H1 (cell line): ENCODE measurements at regions not wholly inside any gene's neighbourhood (a gene's known extent, or its start where the extent isn't known, plus 50 kb on each side); places are given as distances from the start of the nearest gene placed in this dataset.

Source experiments
- CTCF ChIA-PET: fragments of 300-600 bp; sonication (Branson Sonifier 250); formaldehyde crosslinking; loops from one replicate; lab custom pipeline; 2021; ENCODE audit not compliant: partially characterized antibody; lab: Charles Lee
- POLR2A ChIA-PET: fragments of 300-600 bp; sonication (Branson Sonifier 250); formaldehyde crosslinking; loops from one replicate; lab custom pipeline; 2021; ENCODE audit warnings: inconsistent platforms; ENCODE audit not compliant: partially characterized antibody; lab: Charles Lee
- DNase-seq, 2 experiments: peaks; one replicate each; pipeline versions ENCODE4 v3.0.0 to v3.0.0-alpha.2; 2010 to 2022; ENCODE audit warnings: low spot score in 2 of 2, low read depth in 1 of 2, mixed read lengths in 1 of 2
- FAIRE-seq: peaks from 2 replicates; lab custom pipeline; 2011; peaks lifted over from hg19 to GRCh38; lab: Jason Lieb, UNC
- H2AFZ ChIP-seq: 2 replicates; pipeline ENCODE4 v1.8.1; 2012; ENCODE audit warnings: low read length, inconsistent platforms
- H2AK5ac ChIP-seq: 2 replicates; pipeline ENCODE4 v1.6.1; 2013; ENCODE audit warnings: low read depth, low read length
- H2BK120ac ChIP-seq: replicated peaks from 2 replicates; pipeline ENCODE3; 2013; ENCODE audit warnings: low read depth, low read length, inconsistent platforms
- H2BK12ac ChIP-seq: 2 replicates; pipeline ENCODE4 v1.6.1; 2013; ENCODE audit warnings: low read depth, low read length
- H2BK15ac ChIP-seq: 2 replicates; pipeline ENCODE4 v1.6.1; 2013; ENCODE audit warnings: low read length
- H2BK20ac ChIP-seq: 2 replicates; pipeline ENCODE4 v1.6.1; 2013; ENCODE audit warnings: low read length
- H2BK5ac ChIP-seq: 2 replicates; pipeline ENCODE4 v1.6.1; 2013; ENCODE audit warnings: low read depth, low read length
- H3K14ac ChIP-seq: 2 replicates; pipeline ENCODE4 v1.6.1; 2013; ENCODE audit warnings: inconsistent platforms; ENCODE audit not compliant: insufficient read length
- H3K18ac ChIP-seq: 2 replicates; pipeline ENCODE4 v1.6.1; 2013; ENCODE audit warnings: low read length; ENCODE audit errors: extremely low read depth
- H3K23ac ChIP-seq: 2 replicates; pipeline ENCODE4 v1.6.1; 2013; ENCODE audit warnings: inconsistent platforms; ENCODE audit not compliant: insufficient read length
- H3K23me2 ChIP-seq: 2 replicates; pipeline ENCODE4 v1.6.1; 2013; ENCODE audit warnings: low read depth, low read length
- H3K27ac ChIP-seq: 2 replicates; pipeline ENCODE4 v1.6.1; 2011; ENCODE audit warnings: low read depth, low read length, inconsistent platforms
- H3K27me3 ChIP-seq, 4 experiments: replicated peaks in 1 of 4; 1 replicate in 1 of 4; 2 replicates in 3 of 4; pipeline versions ENCODE4 v1.6.1 to v1.8.1; 2011 to 2013; ENCODE audit warnings: low read length in 3 of 4, mild to moderate bottlenecking in 3 of 4, inconsistent platforms in 2 of 4, mixed read lengths in 2 of 4, moderate library complexity in 1 of 4; ENCODE audit not compliant: control insufficient read depth in 3 of 4, insufficient read depth in 3 of 4; ENCODE audit errors: extremely low read depth in 1 of 4
- H3K36me3 ChIP-seq, 4 experiments: 2 replicates each; pipeline versions ENCODE4 v1.6.1 to v1.8.1; 2011 to 2013; ENCODE audit warnings: mild to moderate bottlenecking in 4 of 4, low read length in 3 of 4, moderate library complexity in 2 of 4, control low read depth in 1 of 4, inconsistent platforms in 1 of 4; ENCODE audit not compliant: insufficient read depth in 4 of 4, control insufficient read depth in 2 of 4
- H3K4ac ChIP-seq: replicated peaks from 2 replicates; pipeline ENCODE3; 2013; ENCODE audit warnings: low read length, low read depth, mixed read lengths, inconsistent platforms; ENCODE audit not compliant: insufficient read length
- H3K4me1 ChIP-seq, 4 experiments: replicated peaks in 1 of 4; 1 replicate in 1 of 4; 2 replicates in 3 of 4; pipeline versions ENCODE4 v1.6.1 to v1.8.1; 2011 to 2013; ENCODE audit warnings: low read length in 3 of 4, inconsistent platforms in 2 of 4, mixed read lengths in 1 of 4; ENCODE audit not compliant: insufficient read depth in 4 of 4, control insufficient read depth in 3 of 4
- H3K4me2 ChIP-seq, 2 experiments: 2 replicates each; pipeline versions ENCODE4 v1.6.1 to v1.8.1; 2011 to 2013; ENCODE audit warnings: low read depth in 2 of 2, low read length in 2 of 2, control low read depth in 1 of 2, inconsistent platforms in 1 of 2, mild to moderate bottlenecking in 1 of 2; ENCODE audit not compliant: insufficient read depth in 1 of 2
- H3K4me3 ChIP-seq, 4 experiments: fragments of 200-600, 300-600 bp in 1 of 4; sonication (generic), shearing (Covaris generic), sonication (Bioruptor Twin) in 1 of 4; 2 replicates each; pipeline versions ENCODE4 v1.5.1 to v1.8.1; 2011 to 2016; ENCODE audit warnings: low read length in 4 of 4, low read depth in 3 of 4, control low read depth in 2 of 4, inconsistent platforms in 2 of 4, mild to moderate bottlenecking in 2 of 4, mixed read lengths in 1 of 4, moderate library complexity in 1 of 4; ENCODE audit not compliant: insufficient read depth in 2 of 4; ENCODE audit errors: extremely low read depth in 1 of 4
- H3K56ac ChIP-seq: replicated peaks from 2 replicates; pipeline ENCODE3; 2013; ENCODE audit warnings: low read depth, mild to moderate bottlenecking, mixed read lengths, low read length, inconsistent platforms; ENCODE audit not compliant: insufficient read length
- H3K79me1 ChIP-seq: 2 replicates; pipeline ENCODE4 v1.6.1; 2013; ENCODE audit warnings: low read depth, low read length, control low read depth
- H3K79me2 ChIP-seq, 2 experiments: 2 replicates each; pipeline versions ENCODE4 v1.6.1 to v1.8.1; 2012 to 2013; ENCODE audit warnings: low read length in 2 of 2, mild to moderate bottlenecking in 2 of 2, inconsistent platforms in 1 of 2; ENCODE audit not compliant: insufficient read depth in 2 of 2, control insufficient read depth in 1 of 2
- H3K9ac ChIP-seq, 4 experiments: replicated peaks in 1 of 4; 1 replicate in 1 of 4; 2 replicates in 3 of 4; pipeline versions ENCODE4 v1.6.1 to v1.8.1; 2011 to 2013; ENCODE audit warnings: low read depth in 3 of 4, low read length in 3 of 4, control low read depth in 2 of 4, mild to moderate bottlenecking in 2 of 4, moderate library complexity in 2 of 4, inconsistent platforms in 1 of 4; ENCODE audit errors: extremely low read depth in 1 of 4
- H3K9me3 ChIP-seq, 2 experiments: 2 replicates each; pipeline versions ENCODE4 v1.6.1 to v1.8.1; 2012 to 2013; ENCODE audit warnings: mild to moderate bottlenecking in 2 of 2, moderate library complexity in 2 of 2, control low read depth in 1 of 2, inconsistent platforms in 1 of 2, low read depth in 1 of 2, low read length in 1 of 2, mixed read lengths in 1 of 2; ENCODE audit not compliant: insufficient read depth in 2 of 2
- H4K20me1 ChIP-seq, 2 experiments: replicated peaks in 1 of 2; 2 replicates each; pipeline versions ENCODE3 to v1.8.1; 2011 to 2013; ENCODE audit warnings: inconsistent platforms in 2 of 2, low read length in 2 of 2, mild to moderate bottlenecking in 1 of 2; ENCODE audit not compliant: insufficient read depth in 2 of 2, control insufficient read depth in 1 of 2
- H4K5ac ChIP-seq: 2 replicates; pipeline ENCODE4 v1.6.1; 2013; ENCODE audit warnings: low read length, low read depth, mixed read lengths, inconsistent platforms; ENCODE audit not compliant: insufficient read length
- H4K8ac ChIP-seq: 2 replicates; pipeline ENCODE4 v1.8.0; 2013; ENCODE audit warnings: mild to moderate bottlenecking, moderate library complexity, low read length, inconsistent platforms; ENCODE audit not compliant: insufficient read depth; ENCODE audit errors: extremely low read depth
- H4K91ac ChIP-seq: replicated peaks from 2 replicates; pipeline ENCODE3; 2013; ENCODE audit warnings: low read length, mixed read lengths, inconsistent platforms; ENCODE audit not compliant: insufficient read length
- BACH1 ChIP-seq: IDR thresholded peaks from 2 replicates; pipeline ENCODE4 v1.6.1; 2012; ENCODE audit warnings: low read length, improper control_type of control experiment
- CREB1 ChIP-seq: IDR thresholded peaks from 2 replicates; pipeline ENCODE4 v1.6.1; 2012; ENCODE audit warnings: inconsistent platforms
- HDAC2 ChIP-seq, 2 experiments: fragments of 300-600 bp in 1 of 2; sonication (generic) in 1 of 2; IDR thresholded peaks; 2 replicates each; pipeline ENCODE4 v1.6.1; 2011 to 2012; ENCODE audit warnings: low read depth in 2 of 2, low read length in 2 of 2, mild to moderate bottlenecking in 2 of 2, moderate library complexity in 2 of 2, borderline replicate concordance in 1 of 2, inconsistent platforms in 1 of 2
- KDM1A ChIP-seq: fragments of 200-600, 300-600 bp; sonication (generic); IDR thresholded peaks from 2 replicates; pipeline ENCODE4 v1.7.1; 2016; ENCODE audit warnings: mild to moderate bottlenecking, low read length, borderline replicate concordance
- WGBS, 2 experiments: shearing (Covaris generic) in 1 of 2; methylation state at CpG; one replicate each; pipeline versions ENCODE4 v1.1.6 to v1.1.7; 2013 to 2015; ENCODE audit warnings: low lambda C conversion rate in 2 of 2, mixed read lengths in 2 of 2, inconsistent platforms in 1 of 2, low coverage in 1 of 2, missing lambda C conversion rate in 1 of 2; ENCODE audit not compliant: insufficient replicate concordance in 2 of 2, insufficient coverage in 1 of 2, insufficient read length in 1 of 2; ENCODE audit errors: extremely low coverage in 1 of 2, missing lambda C conversion rate in 1 of 2; 5-methylcytosine and 5-hydroxymethylcytosine counted together
- TF ChIP-seq, protein P1 (sequence below): IDR thresholded peaks from 2 replicates; pipeline ENCODE4 v1.6.1; 2011; ENCODE audit warnings: low read length, improper control_type of control experiment
- TF ChIP-seq, protein P2 (sequence below): IDR thresholded peaks from 2 replicates; pipeline ENCODE4 v1.6.1; 2012; ENCODE audit warnings: low read length, inconsistent platforms

DNA sequence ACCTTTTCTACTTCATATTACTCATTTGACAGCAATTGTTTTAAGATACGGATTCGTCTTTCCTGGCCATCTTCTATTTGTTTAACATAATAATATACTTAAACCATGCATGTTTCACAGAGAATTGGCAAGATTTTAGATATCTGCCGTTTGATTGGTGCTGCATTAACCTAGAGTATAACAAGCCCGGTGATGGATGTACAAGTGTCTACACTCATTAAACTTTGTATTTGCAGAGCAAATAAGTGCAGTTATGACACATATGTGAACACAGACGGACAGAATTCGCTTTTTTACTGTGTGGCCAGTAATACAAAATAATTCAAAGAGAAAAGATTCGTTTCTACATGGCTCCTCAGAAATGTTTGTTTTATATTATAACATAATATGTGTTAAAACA lies 116.1 kb downstream of the ARL4A start:
- Histone ChIP-seq H3K27me3 (no peaks in the 10 kb centered on the region), H2BK20ac (no peak overlapping the region), H4K20me1 (no peaks in the 10 kb centered on the region), H3K56ac (no peak overlapping the region), H3K36me3 (no peaks in the 10 kb centered on the region), H3K4me1 (peaks cover 0 to 3% (median 0%) of the 10 kb centered on the region in 4 experiments; a peak in 1 of 7 replicates), H2AFZ (no peak overlapping the region), H3K23me2 (no peaks in the 10 kb centered on the region), H3K9ac (no peak overlapping the region), H3K4ac (no peak overlapping the region), H3K9me3 (no peaks in the 10 kb centered on the region), H2BK12ac (no peak overlapping the region), H3K14ac (no peak overlapping the region), H2BK120ac (no peak overlapping the region), H3K4me2 (no peak overlapping the region), H3K27ac (no peak overlapping the region), H4K5ac (no peak overlapping the region), H3K79me1 (no peaks in the 10 kb centered on the region), H4K8ac (no peak overlapping the region), H3K79me2 (no peaks in the 10 kb centered on the region), H3K23ac (no peak overlapping the region), H2AK5ac (no peak overlapping the region), H2BK5ac (no peak overlapping the region), H4K91ac (no peak overlapping the region), H2BK15ac (no peak overlapping the region), H3K18ac (no peak overlapping the region), H3K4me3 (no peak overlapping the region)
- ChIA-PET CTCF (no interaction called here), POLR2A (no interaction called here)
- TF ChIP-seq BACH1 (no peak), HDAC2 (IDR thresholded peaks at IDR 0.05; ENCODE audit: borderline replicate concordance in 1 of 2, low read depth in 2 of 2, low read length in 2 of 2) (no peak), CREB1 (no peak), KDM1A (no peak)
- TF ChIP-seq, protein P1, sequence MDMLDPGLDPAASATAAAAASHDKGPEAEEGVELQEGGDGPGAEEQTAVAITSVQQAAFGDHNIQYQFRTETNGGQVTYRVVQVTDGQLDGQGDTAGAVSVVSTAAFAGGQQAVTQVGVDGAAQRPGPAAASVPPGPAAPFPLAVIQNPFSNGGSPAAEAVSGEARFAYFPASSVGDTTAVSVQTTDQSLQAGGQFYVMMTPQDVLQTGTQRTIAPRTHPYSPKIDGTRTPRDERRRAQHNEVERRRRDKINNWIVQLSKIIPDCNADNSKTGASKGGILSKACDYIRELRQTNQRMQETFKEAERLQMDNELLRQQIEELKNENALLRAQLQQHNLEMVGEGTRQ = no peak
- TF ChIP-seq, protein P2, sequence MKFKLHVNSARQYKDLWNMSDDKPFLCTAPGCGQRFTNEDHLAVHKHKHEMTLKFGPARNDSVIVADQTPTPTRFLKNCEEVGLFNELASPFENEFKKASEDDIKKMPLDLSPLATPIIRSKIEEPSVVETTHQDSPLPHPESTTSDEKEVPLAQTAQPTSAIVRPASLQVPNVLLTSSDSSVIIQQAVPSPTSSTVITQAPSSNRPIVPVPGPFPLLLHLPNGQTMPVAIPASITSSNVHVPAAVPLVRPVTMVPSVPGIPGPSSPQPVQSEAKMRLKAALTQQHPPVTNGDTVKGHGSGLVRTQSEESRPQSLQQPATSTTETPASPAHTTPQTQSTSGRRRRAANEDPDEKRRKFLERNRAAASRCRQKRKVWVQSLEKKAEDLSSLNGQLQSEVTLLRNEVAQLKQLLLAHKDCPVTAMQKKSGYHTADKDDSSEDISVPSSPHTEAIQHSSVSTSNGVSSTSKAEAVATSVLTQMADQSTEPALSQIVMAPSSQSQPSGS = no peak
- DNase-seq = no peak
- WGBS, 2 experiments = 84% methylated on average over 7 of the region's 7 CpGs; no CpG with 5 or more reads in 1 of the 2 experiments
- FAIRE-seq = no peak
